Effector memory CD4-positive, alpha-beta T cell (primary cell): ENCODE measurements at regions not wholly inside any gene's neighbourhood (a gene's known extent, or its start where the extent isn't known, plus 50 kb on each side); places are given as distances from the start of the nearest gene placed in this dataset.

Source experiments
- DNase-seq, 3 donors: peaks; one replicate each; pipeline ENCODE4 v3.0.0-alpha.2; 2020
- H3K27ac ChIP-seq: 2 replicates; pipeline ENCODE4 v1.7.0; 2013; ENCODE audit warnings: mild to moderate bottlenecking, low read length, moderate library complexity; ENCODE audit not compliant: insufficient read depth, poor library complexity, severe bottlenecking
- H3K27me3 ChIP-seq: replicated peaks from 2 replicates; pipeline ENCODE4 v1.7.0; 2013; ENCODE audit warnings: mild to moderate bottlenecking, low read length; ENCODE audit not compliant: insufficient read depth, control insufficient read depth, poor library complexity, severe bottlenecking
- H3K36me3 ChIP-seq: 2 replicates; pipeline ENCODE4 v1.7.0; 2013; ENCODE audit warnings: mild to moderate bottlenecking, low read length, moderate library complexity; ENCODE audit not compliant: control insufficient read depth, insufficient read depth
- H3K4me1 ChIP-seq: 2 replicates; pipeline ENCODE4 v1.7.0; 2013; ENCODE audit warnings: low read length, mild to moderate bottlenecking; ENCODE audit not compliant: control insufficient read depth, insufficient read depth, poor library complexity, severe bottlenecking
- H3K4me3 ChIP-seq: 2 replicates; pipeline ENCODE4 v1.7.0; 2013; ENCODE audit warnings: low read length, low read depth, mild to moderate bottlenecking; ENCODE audit not compliant: insufficient read depth, poor library complexity, severe bottlenecking
- H3K9me3 ChIP-seq: 2 replicates; pipeline ENCODE4 v1.7.0; 2013; ENCODE audit warnings: mild to moderate bottlenecking, low read length, moderate library complexity; ENCODE audit not compliant: control insufficient read depth

- no peaks in the 10 kb centered on the region for H3K27me3 ChIP-seq
- H3K9me3 ChIP-seq: no peaks in the 10 kb centered on the region
- H3K4me3 ChIP-seq: no peak overlapping the region
- no peak overlapping the region for H3K27ac ChIP-seq
- no peaks in the 10 kb centered on the region for H3K36me3 ChIP-seq
- no peaks in the 10 kb centered on the region for H3K4me1 ChIP-seq
- no peak for DNase-seq
These were observed 64.8 kb upstream of the NUPR2 start for GRCh38 chr7:56181010-56181409.

DNA sequence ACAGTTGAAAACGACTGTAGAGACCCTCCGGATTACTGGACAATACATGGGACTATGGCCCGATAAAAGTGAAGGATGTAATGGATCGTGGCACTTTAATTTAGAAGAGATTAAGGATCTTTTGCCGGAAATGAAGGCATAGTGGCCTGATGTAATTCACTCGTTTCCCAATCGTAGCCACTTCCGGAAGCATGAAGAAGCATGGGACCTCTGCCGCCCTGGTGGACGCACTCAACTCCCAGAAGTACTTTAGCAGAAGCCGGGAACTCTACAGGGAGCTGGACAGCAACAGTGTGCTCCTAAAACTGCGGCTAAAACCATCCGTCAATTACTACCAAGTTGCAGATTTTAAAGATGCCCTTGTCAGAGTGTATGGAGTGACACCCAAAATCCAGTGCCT is 59.6 kb upstream of the NUPR2 start:
- DNase-seq: no peak
- Histone ChIP-seq H3K27ac (no peak overlapping the region), H3K27me3 (no peaks in the 10 kb centered on the region), H3K36me3 (no peaks in the 10 kb centered on the region), H3K4me3 (no peak overlapping the region), H3K4me1 (no peaks in the 10 kb centered on the region), H3K9me3 (no peaks in the 10 kb centered on the region)

GRCh38 chr7:56174875-56175760 is 58.9 kb upstream of the NUPR2 start:
- Histone ChIP-seq H3K4me3 (no peak overlapping the region), H3K36me3 (no peaks in the 10 kb centered on the region), H3K4me1 (no peaks in the 10 kb centered on the region), H3K27ac (no peak overlapping the region), H3K27me3 (no peaks in the 10 kb centered on the region), H3K9me3 (no peaks in the 10 kb centered on the region)
- DNase-seq: no peak

GRCh38 chr7:56174346-56174874 is 58.2 kb upstream of the NUPR2 start:
- Histone ChIP-seq H3K36me3 (no peaks in the 10 kb centered on the region), H3K9me3 (no peaks in the 10 kb centered on the region), H3K4me1 (no peaks in the 10 kb centered on the region), H3K4me3 (no peak overlapping the region), H3K27ac (no peak overlapping the region), H3K27me3 (no peaks in the 10 kb centered on the region)
- DNase-seq: no peak
